GM18520 (cell line): ENCODE measurements at regions not wholly inside any gene's neighbourhood (a gene's known extent, or its start where the extent isn't known, plus 50 kb on each side); places are given as distances from the start of the nearest gene placed in this dataset.
A peak's percentile ranks its signal among the peaks of the same experiment; 100 is the strongest.
"Not testable (repeated sequence)": the region's sequence is repeated elsewhere in the genome, so short reads cannot be mapped to it uniquely, and the experiment has no call there.

Source experiments
- ATAC-seq: cut with Tn5 transposase; IDR thresholded peaks from one replicate; pipeline ENCODE4 v1.9.1; 2021; ENCODE audit not compliant: unreplicated experiment

GRCh38 chr10:57961487-57961886 is 306.2 kb downstream of the IPMK start:
- ATAC-seq, result no peak

- no peak for ATAC-seq
Measured at GRCh38 chr10:57960406-57960805, 307.3 kb downstream of the IPMK start.

GRCh38 chr10:57959318-57960006 is 308.2 kb downstream of the IPMK start:
- ATAC-seq, result no peak

GRCh38 chr10:57955076-57955475 is 312.6 kb downstream of the IPMK start:
- ATAC-seq, result no peak

GRCh38 chr10:57952741-57953140 is 315.0 kb downstream of the IPMK start:
- no peak for ATAC-seq

GRCh38 chr10:57950442-57950974 is 317.2 kb downstream of the IPMK start:
- ATAC-seq, result no peak

GRCh38 chr10:57948796-57949195 is 318.9 kb downstream of the IPMK start:
- no peak for ATAC-seq

- no peak for ATAC-seq
Measured at GRCh38 chr10:57946833-57947232, 320.9 kb downstream of the IPMK start.

GRCh38 chr10:57943701-57944100 is 324.0 kb downstream of the IPMK start:
- no peak for ATAC-seq

GRCh38 chr10:57925045-57925444 is 342.6 kb downstream of the IPMK start:
- no peak for ATAC-seq

- no peak for ATAC-seq
Measured at GRCh38 chr10:57921140-57921539, 346.6 kb downstream of the IPMK start.

GRCh38 chr10:57919864-57920263 is 347.8 kb downstream of the IPMK start:
- ATAC-seq, result no peak

GRCh38 chr10:57917019-57917418 is 350.7 kb downstream of the IPMK start:
- no peak for ATAC-seq

- ATAC-seq, result no peak
Measured at GRCh38 chr10:57905861-57906260, 361.8 kb downstream of the IPMK start.

- ATAC-seq, result no peak
Measured at GRCh38 chr10:57905010-57905409, 362.7 kb downstream of the IPMK start.

- ATAC-seq, result no peak
Measured at GRCh38 chr10:57898231-57898630, 369.5 kb downstream of the IPMK start.

- ATAC-seq, result no peak
Measured at GRCh38 chr10:57897611-57898010, 370.1 kb downstream of the IPMK start.

- no peak for ATAC-seq
Measured at GRCh38 chr10:57894361-57894760, 373.3 kb downstream of the IPMK start.

- peak; percentile 67 for ATAC-seq
Measured at GRCh38 chr10:57891201-57892006, 376.3 kb downstream of the IPMK start.

GRCh38 chr10:57890691-57891090 is 377.0 kb downstream of the IPMK start:
- no peak for ATAC-seq

GRCh38 chr10:57885618-57885968 is 382.1 kb downstream of the IPMK start:
- not testable (repeated sequence) for ATAC-seq

- no peak for ATAC-seq
Measured at GRCh38 chr10:57884965-57885617, 382.6 kb downstream of the IPMK start.
